HUES6 (cell line): ENCODE measurements at regions not wholly inside any gene's neighbourhood (a gene's known extent, or its start where the extent isn't known, plus 50 kb on each side); places are given as distances from the start of the nearest gene placed in this dataset.
A peak's percentile ranks its signal among the peaks of the same experiment; 100 is the strongest.
"Not testable (repeated sequence)": the region's sequence is repeated elsewhere in the genome, so short reads cannot be mapped to it uniquely, and the experiment has no call there.

Experiments used
- H3K27ac ChIP-seq: 2 replicates; pipeline ENCODE4 v1.7.0; 2013; ENCODE audit warnings: low read depth, mild to moderate bottlenecking, low read length, inconsistent platforms
- H3K27me3 ChIP-seq: 2 replicates; pipeline ENCODE4 v1.6.1; 2013; ENCODE audit warnings: low read length; ENCODE audit not compliant: control insufficient read depth, insufficient read depth
- H3K36me3 ChIP-seq: 2 replicates; pipeline ENCODE4 v1.6.1; 2013; ENCODE audit warnings: low read length; ENCODE audit not compliant: control insufficient read depth, insufficient read depth
- H3K4me1 ChIP-seq: 2 replicates; pipeline ENCODE4 v1.6.1; 2013; ENCODE audit warnings: low read length; ENCODE audit not compliant: control insufficient read depth, insufficient read depth
- H3K4me3 ChIP-seq: 2 replicates; pipeline ENCODE4 v1.5.1; 2013; ENCODE audit warnings: low read depth, low read length
- H3K9ac ChIP-seq: one replicate; pipeline ENCODE4 v1.6.1; 2013; ENCODE audit warnings: mild to moderate bottlenecking, low read length
- H3K9me3 ChIP-seq: 2 replicates; pipeline ENCODE4 v1.6.1; 2013; ENCODE audit warnings: low read depth, low read length; ENCODE audit not compliant: control insufficient read depth, insufficient read depth

- Histone ChIP-seq H3K9ac (no peak overlapping the region), H3K27ac (no peak overlapping the region), H3K9me3 (peaks cover 10% of the 10 kb centered on the region)
Measured at GRCh38 chr1:66460776-66461175, 73.2 kb upstream of the SGIP1 start.

DNA sequence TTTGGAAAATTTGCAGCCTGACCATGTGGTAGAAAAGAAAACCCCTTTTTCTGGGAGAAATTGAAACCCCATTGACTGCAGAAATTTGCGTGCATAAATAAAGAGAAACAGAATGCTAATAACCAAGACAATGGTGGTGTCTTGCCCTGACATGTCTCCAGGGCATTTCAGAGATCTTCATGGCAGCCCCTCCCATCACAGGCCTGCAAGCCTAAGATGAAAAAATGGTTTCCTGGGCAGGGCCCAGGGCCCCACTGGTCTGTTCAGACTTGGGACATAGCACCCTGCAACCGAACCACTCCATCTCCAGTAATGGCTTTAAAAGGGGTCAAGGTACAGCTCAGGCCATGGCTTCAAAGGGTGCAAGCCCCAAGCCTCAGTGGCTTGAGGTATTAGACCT is 71.6 kb upstream of the SGIP1 start:
- Histone ChIP-seq H3K9me3 (peaks cover 10% of the 10 kb centered on the region), H3K36me3 (no peaks in the 10 kb centered on the region), H3K9ac (no peak overlapping the region), H3K27me3 (no peaks in the 10 kb centered on the region), H3K4me1 (no peaks in the 10 kb centered on the region; the same call in 1 of the 2 replicates), H3K27ac (no peak overlapping the region), H3K4me3 (no peak overlapping the region)

More at GRCh38 chr1:66460776-66461175, 73.2 kb upstream of the SGIP1 start:
- Histone ChIP-seq H3K36me3 (no peaks in the 10 kb centered on the region), H3K27me3 (no peaks in the 10 kb centered on the region), H3K4me1 (no peaks in the 10 kb centered on the region), H3K4me3 (no peak overlapping the region)

DNA sequence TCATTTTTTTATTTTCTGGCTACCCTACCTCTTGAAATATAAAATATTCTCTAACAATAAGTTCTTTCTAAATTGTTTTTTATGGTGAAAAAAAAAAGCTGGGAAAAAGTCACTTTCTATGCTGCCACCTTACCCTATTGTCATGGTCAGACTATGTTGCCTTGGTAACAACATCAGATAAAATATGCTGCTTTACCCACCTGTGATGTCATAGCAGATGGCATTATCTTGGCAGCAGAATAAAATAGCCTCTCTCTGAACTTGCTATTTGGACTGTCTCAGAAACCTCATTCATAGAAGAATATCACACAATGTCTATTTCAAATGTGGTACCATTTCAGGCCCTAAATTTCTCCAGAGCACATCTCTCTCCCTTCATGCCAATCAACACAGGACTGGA is 69.6 kb upstream of the SGIP1 start:
- Histone ChIP-seq H3K9ac (no peak overlapping the region), H3K36me3 (no peaks in the 10 kb centered on the region), H3K4me3 (no peak overlapping the region), H3K27me3 (no peaks in the 10 kb centered on the region), H3K27ac (no peak overlapping the region), H3K9me3 (peaks cover 10% of the 10 kb centered on the region), H3K4me1 (no peaks in the 10 kb centered on the region; the same call in 1 of the 2 replicates)

DNA sequence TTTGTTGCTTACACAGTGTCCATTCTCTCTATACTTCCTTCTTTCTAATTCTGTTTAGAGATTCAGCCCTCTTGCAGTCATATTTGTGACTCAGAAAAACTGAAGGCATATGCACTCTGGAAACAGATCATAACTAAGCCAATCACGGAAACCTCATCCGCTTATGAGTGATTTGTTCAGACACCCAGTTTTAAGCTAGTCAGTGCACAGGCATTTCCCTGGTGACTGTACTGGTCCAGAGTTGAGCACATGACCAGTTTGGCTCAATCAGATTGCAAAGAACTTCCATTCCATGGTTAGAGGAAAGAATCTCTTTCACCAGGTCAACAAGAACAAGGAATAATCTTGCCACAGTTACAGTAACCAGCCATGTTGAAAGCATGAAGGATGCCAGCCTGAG is 69.2 kb upstream of the SGIP1 start:
- H3K4me3 ChIP-seq = no peak overlapping the region
- peaks cover 10% of the 10 kb centered on the region for H3K9me3 ChIP-seq
- no peak overlapping the region for H3K9ac ChIP-seq
- H3K36me3 ChIP-seq = no peaks in the 10 kb centered on the region
- no peaks in the 10 kb centered on the region for H3K27me3 ChIP-seq
- no peak overlapping the region for H3K27ac ChIP-seq
- H3K4me1 ChIP-seq = no peaks in the 10 kb centered on the region; the same call in 1 of the 2 replicates

DNA sequence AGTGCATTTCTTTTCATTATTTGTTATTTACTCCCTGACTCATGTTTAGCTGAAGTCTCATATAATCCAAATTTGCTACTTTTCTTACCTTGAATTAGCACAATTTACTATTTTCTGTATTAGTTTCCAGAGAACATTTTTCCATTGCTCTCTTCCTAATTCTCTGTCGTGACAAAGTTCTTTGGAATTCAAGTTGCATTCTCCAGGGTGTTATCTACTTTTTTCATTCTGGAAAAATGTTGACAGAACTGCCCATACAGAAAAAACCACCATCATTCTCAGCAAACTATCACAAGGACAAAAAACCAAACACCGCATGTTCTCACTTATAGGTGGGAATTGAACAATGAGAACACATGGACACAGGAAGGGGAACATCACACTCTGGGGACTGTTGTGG is 67.3 kb upstream of the SGIP1 start:
- H3K36me3 ChIP-seq, H3K27me3 ChIP-seq, H3K4me1 ChIP-seq, H3K9ac ChIP-seq, H3K9me3 ChIP-seq, H3K4me3 ChIP-seq, H3K27ac ChIP-seq: not testable (repeated sequence)

GRCh38 chr1:66468722-66469121 is 65.2 kb upstream of the SGIP1 start:
- no peaks in the 10 kb centered on the region; the same call in 1 of the 2 replicates for H3K4me1 ChIP-seq
- no peak overlapping the region for H3K27ac ChIP-seq
- no peaks in the 10 kb centered on the region for H3K9me3 ChIP-seq
- H3K36me3 ChIP-seq = no peaks in the 10 kb centered on the region
- H3K27me3 ChIP-seq = no peaks in the 10 kb centered on the region
- no peak overlapping the region for H3K9ac ChIP-seq
- H3K4me3 ChIP-seq = no peak overlapping the region

- Histone ChIP-seq H3K9me3 (no peaks in the 10 kb centered on the region), H3K4me1 (no peaks in the 10 kb centered on the region), H3K9ac (no peak overlapping the region), H3K36me3 (no peaks in the 10 kb centered on the region), H3K27ac (no peak overlapping the region), H3K27me3 (no peaks in the 10 kb centered on the region), H3K4me3 (no peak overlapping the region)
Measured at GRCh38 chr1:66475940-66476339, 58.0 kb upstream of the SGIP1 start.

DNA sequence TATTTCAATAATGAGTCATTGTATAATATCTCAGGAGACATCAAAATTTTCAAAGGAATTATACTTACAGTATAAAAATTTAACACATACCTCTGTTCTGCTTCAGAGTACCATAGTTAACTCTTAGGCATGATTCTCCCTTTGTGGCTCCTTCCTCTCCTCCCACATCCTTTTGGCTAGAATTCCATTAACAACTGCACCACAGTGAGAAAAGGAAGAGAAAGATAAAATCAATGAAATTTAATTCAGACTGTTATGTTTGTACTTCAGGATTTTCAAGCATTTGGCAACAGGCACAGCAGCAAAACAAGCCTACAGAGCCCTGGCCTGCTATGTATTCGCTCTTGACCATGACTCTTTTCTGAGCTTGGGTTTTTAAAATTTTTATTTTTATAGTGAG is 57.2 kb upstream of the SGIP1 start:
- Histone ChIP-seq H3K27ac (no peak overlapping the region), H3K36me3 (no peaks in the 10 kb centered on the region), H3K9me3 (no peaks in the 10 kb centered on the region), H3K27me3 (no peaks in the 10 kb centered on the region), H3K4me3 (no peak overlapping the region), H3K9ac (no peak overlapping the region), H3K4me1 (no peaks in the 10 kb centered on the region)

DNA sequence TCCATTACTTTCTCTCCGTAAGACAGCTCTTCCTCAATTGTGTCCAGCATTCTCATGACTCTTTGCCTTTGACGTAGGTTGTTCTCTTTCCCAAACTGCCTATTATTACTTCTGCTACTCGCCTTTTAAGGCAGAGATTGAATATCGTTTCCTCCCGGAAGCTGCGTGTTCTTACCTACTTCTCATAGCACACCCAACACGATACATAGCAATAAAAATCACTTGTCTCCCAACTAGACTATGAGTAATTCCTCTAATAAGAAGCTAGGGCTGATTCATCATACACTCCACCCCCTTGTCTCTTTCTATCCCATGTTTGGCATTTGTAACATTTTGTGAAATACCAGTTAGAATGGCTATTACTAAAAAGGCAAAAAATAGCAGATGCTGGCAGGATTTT is 55.8 kb upstream of the SGIP1 start:
- H3K27me3 ChIP-seq = no peaks in the 10 kb centered on the region
- no peaks in the 10 kb centered on the region for H3K4me1 ChIP-seq
- H3K9ac ChIP-seq = no peak overlapping the region
- H3K4me3 ChIP-seq = no peak overlapping the region
- H3K27ac ChIP-seq = no peak overlapping the region
- H3K36me3 ChIP-seq = no peaks in the 10 kb centered on the region
- no peaks in the 10 kb centered on the region for H3K9me3 ChIP-seq

GRCh38 chr1:66480162-66480561 is 53.8 kb upstream of the SGIP1 start:
- Histone ChIP-seq H3K9ac (no peak overlapping the region), H3K27ac (no peak overlapping the region), H3K4me3 (peak overlapping the region; percentile 8; the same call in 1 of the 2 replicates), H3K27me3 (no peaks in the 10 kb centered on the region), H3K4me1 (no peaks in the 10 kb centered on the region), H3K9me3 (no peaks in the 10 kb centered on the region), H3K36me3 (no peaks in the 10 kb centered on the region)

DNA sequence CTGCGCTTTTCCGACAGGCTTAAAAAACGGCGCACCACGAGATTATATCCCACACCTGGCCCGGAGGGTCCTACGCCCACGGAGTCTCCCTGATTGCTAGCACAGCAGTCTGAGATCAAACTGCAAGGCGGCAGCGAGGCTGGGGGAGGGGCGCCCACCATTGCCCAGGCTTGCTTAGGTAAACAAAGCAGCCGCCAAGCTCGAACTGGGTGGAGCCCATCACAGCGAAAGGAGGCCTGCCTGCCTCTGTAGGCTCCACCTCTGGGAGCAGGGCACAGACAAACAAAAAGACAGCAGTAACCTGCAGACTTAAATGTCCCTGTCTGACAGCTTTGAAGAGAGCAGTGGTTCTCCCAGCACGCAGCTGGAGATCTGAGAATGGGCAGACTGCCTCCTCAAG is 52.7 kb upstream of the SGIP1 start:
- H3K9me3 ChIP-seq, H3K4me1 ChIP-seq, H3K36me3 ChIP-seq: not testable (repeated sequence)

More for the DNA sequence above, 52.7 kb upstream of the SGIP1 start:
- not testable (repeated sequence) for H3K4me3 ChIP-seq, H3K9ac ChIP-seq, H3K27ac ChIP-seq, H3K27me3 ChIP-seq
